ENCODE measurements at regions not wholly inside any gene's neighbourhood (a gene's known extent, or its start where the extent isn't known, plus 50 kb on each side); places are given as distances from the start of the nearest gene placed in this dataset.
A peak's percentile ranks its signal among the peaks of the same experiment; 100 is the strongest.

DNA sequence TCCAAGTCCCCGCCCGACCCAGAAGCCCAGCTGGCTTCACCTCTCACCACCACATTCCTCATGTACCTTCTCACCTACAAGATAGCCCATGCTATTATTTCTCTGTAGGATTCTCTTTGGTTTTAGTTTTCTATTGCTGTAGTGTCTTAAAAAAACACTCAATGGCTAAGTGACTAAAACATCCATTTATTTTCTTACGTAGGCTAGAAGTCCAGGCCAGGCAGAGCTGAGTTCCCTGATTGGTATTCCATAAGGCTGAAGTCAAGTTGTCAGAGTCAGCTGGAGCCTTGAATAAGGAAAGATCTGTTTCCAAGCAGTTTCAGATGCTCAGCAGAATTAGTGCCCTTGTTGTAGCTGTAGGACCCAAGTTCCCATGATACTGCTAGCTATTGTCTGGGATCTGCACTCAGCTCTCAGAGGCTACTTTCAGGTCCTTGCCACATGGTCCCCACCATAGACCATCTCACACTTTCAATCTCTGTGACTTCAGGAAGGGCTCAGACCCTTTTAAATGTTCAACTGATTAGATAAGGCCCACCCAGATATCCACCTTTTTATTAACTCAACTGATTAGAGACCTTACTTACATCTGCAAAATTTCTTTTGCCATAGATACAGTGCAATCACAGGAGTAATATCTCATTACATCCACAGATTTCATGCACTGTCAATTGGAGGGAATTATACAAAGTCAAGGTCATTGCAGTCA lies 371.0 kb downstream of the TGFB2 start:
- no peak for DNase-seq (ENCODE audit: low spot score)

- DNase-seq (ENCODE audit: low spot score), result no peak
These were observed 372.4 kb downstream of the TGFB2 start for GRCh38 chr1:218717575-218717974.

DNA sequence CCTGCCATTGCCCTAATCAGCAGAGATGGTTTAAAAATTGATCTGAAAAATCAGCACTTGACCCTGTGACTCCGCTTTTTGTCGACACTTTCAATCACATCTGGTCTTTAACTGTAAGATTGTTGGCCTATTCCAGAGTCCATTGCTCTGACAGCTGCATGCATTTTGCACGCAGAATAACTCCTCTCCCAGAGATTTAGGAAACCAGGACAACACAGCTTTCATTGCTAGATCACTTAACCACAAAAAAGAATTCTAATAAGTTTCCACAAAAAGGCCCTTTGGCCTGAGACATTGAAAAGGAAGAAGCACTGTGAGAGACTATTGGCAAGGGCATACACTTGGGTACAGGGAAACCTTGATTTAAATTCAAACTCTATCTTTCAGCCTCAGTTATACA lies 373.1 kb downstream of the TGFB2 start:
- DNase-seq (ENCODE audit: low spot score), result no peak

DNA sequence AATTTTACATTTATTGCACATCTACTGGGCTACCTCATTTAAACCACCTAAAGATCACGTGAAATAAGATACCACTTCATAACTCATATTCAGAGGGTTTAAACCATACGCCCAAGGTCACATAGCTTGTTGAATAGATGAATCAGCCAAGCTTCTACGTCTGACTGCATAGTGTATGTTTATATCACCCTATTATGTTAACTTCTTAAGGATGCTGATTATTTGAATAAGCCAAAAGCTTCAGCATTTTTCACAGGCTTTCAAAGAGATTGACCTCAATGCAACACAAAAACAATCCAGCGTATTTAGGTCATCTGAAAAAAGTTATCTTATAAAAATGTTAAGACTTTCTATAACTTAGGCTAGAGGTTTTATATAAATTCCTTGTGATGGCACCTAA lies 373.8 kb downstream of the TGFB2 start:
- peak; percentile 12 for DNase-seq (ENCODE audit: low spot score)

DNA sequence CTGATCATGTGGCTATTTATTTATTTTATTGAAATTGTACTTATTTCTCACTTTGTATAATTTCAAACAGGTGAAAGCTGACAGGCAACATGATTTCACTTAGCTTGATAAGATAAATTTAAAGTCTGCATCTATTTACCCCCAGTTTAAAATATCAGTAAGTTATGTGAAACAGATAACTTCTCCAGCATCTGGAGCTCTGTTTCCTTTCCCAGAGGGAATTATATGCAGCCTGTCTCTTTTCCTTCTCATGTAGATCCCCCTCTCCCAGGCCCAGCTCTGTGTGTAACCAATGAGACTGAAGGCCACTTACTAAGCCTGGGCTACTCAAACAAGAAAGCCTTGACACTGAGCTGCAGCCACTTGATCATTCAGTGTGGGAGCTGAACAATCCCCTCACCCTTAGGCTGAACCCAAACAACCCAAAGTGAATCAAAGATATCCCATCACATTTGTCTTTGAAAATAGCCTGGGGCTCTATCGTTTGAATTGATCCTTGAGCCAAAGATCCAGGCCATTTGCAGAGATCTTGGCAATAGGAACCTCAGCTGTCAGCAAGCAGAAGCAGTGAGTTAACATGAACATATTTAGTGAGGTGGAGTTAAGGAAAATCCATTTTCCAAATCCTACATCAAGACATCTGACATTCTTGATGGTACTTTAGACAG lies 383.9 kb downstream of the TGFB2 start:
- DNase-seq (ENCODE audit: low spot score), result no peak

- peak; percentile 45 for DNase-seq (ENCODE audit: low spot score)
These were observed 390.4 kb downstream of the TGFB2 start for GRCh38 chr1:218735436-218736032.

DNA sequence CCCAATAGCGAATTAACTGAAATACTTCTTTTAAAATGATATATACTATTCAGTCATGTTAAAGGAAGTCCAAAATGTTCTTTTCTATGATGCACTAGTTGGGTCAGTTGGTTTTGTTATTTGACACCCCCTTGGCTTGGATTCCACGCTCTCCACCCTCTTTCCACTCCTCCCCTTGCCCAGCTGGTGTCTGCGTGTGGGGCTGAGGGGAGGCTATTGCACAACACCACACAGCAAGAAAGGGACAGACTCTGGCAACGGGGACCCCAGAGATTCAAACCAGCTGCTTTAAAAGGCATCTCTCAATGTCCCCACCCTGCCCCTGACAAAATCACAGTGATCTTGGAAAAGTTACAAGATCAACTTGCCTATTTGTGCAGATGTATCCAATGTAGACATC lies 394.3 kb downstream of the TGFB2 start:
- DNase-seq (ENCODE audit: low spot score), result no peak

GRCh38 chr1:218741852-218742251 lies 396.7 kb downstream of the TGFB2 start:
- DNase-seq (ENCODE audit: low spot score), result no peak

DNA sequence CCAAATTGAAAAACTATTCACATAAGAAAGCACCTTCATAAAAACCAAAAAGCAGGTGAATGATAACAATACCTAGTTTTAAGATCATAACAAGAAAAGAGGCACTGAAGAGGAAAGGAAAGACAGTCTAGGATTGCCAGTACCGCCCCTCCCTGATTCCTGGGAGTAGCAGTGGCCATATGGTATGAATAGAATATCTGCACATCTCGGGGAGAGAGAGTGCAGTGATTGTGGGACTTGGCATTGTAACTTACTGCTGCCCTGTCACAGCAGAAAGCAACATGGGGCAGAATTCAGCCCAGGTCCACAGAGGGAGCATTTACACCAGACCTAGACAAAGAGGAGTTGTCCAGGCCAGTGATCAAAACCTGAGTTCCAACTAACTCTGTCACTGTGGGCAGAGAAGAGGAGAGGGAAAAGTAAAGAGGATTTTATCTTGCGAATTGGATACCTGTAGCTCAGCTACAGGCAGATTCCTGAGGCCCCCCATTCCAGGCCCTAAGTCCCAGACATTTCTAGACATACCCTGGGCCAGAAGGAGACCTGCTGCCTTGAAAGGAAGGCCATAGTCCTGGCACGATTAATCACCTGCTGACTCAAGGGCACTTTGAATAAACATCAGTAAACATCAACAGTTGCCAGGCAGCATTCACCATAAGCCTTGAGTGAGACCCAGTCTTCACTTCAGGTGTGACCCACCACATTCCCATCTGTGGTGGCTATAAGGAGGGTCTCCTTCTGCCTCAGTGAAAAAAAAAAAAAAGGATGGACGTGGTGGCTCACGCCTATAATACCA lies 397.5 kb downstream of the TGFB2 start:
- DNase-seq (ENCODE audit: low spot score), result no peak

- DNase-seq (ENCODE audit: low spot score), result no peak
These were observed 398.8 kb downstream of the TGFB2 start for GRCh38 chr1:218743861-218744505.

GRCh38 chr1:218748071-218748470 lies 402.9 kb downstream of the TGFB2 start:
- DNase-seq (ENCODE audit: low spot score), result no peak

- no peak for DNase-seq (ENCODE audit: low spot score)
These were observed 405.3 kb downstream of the TGFB2 start for GRCh38 chr1:218750216-218750970.

GRCh38 chr1:218751208-218751948 lies 406.2 kb downstream of the TGFB2 start:
- DNase-seq (ENCODE audit: low spot score), result no peak

- no peak for DNase-seq (ENCODE audit: low spot score)
These were observed 407.0 kb downstream of the TGFB2 start for GRCh38 chr1:218752126-218752525.

- DNase-seq (ENCODE audit: low spot score), result no peak
These were observed 409.3 kb downstream of the TGFB2 start for GRCh38 chr1:218754477-218754876.

DNA sequence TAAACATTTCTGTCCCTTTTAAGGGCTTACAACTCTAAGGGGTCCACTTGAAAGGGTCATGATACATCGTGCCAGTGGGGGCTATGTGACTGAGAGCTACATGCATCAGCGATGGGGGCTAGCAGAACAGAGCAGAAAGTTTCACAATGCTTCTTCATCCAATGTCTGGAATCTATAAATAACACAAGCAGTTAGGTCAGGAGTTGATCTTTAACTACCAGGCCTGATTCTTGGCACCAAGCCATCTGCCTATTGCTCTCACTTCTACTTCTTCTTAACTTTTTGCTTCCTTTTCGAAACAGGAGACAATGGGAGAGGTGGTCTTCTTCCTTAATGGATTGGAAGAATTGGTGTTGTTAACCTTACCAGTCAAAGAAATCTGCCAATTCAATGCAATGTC lies 410.0 kb downstream of the TGFB2 start:
- no peak for DNase-seq (ENCODE audit: low spot score)

GRCh38 chr1:218759795-218760194 lies 413.9 kb upstream of the LYPLAL1 start:
- no peak for DNase-seq (ENCODE audit: low spot score)

GRCh38 chr1:218760601-218761570 lies 412.8 kb upstream of the LYPLAL1 start:
- no peak for DNase-seq (ENCODE audit: low spot score)

- no peak for DNase-seq (ENCODE audit: low spot score)
These were observed 410.1 kb upstream of the LYPLAL1 start for GRCh38 chr1:218763538-218763937.
